Omental fat pad (tissue), 3 donors: ENCODE measurements at regions not wholly inside any gene's neighbourhood (a gene's known extent, or its start where the extent isn't known, plus 50 kb on each side); places are given as distances from the start of the nearest gene placed in this dataset.

ENCODE experiments used
- ATAC-seq: fragments of 150-250 bp; one replicate; pipeline ENCODE4 v1.9.1; 2016; ENCODE audit warnings: mild to moderate bottlenecking, moderate library complexity; ENCODE audit not compliant: low FRiP score
- DNase-seq: peaks from one replicate; pipeline ENCODE4 v3.0.0-alpha.2; 2019; ENCODE audit warnings: low spot score
- TF ChIP-seq, protein P1 (sequence below), 3 donors: fragments of 450-650 bp; IDR thresholded peaks; one replicate each; pipeline ENCODE4 v1.5.1; 2016 to 2017; ENCODE audit warnings: antibody characterized with exemption in 3 of 3, mild to moderate bottlenecking in 3 of 3, moderate library complexity in 2 of 3

DNA sequence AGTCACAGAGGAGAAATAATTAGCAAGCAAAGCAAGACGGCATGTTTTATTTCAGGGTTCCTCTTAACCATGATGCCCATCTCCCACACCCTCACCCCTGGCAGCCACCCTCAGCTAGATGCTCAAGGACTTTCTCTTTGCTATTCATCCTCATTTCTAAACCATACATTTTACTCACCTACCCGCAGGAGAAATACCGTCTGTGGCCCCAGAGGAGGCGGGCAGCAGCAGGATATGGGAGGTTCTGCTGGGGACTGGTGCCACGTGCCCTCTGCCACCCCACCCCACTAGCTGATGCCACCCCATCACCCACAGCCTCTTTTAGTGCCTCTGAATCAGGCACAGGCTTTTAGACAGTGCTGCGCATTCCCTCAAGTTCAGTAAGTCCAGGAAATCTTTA is 168.7 kb upstream of the ITGB1 start:
- ATAC-seq (no peak), DNase-seq (no peak)
- TF ChIP-seq, protein P1, sequence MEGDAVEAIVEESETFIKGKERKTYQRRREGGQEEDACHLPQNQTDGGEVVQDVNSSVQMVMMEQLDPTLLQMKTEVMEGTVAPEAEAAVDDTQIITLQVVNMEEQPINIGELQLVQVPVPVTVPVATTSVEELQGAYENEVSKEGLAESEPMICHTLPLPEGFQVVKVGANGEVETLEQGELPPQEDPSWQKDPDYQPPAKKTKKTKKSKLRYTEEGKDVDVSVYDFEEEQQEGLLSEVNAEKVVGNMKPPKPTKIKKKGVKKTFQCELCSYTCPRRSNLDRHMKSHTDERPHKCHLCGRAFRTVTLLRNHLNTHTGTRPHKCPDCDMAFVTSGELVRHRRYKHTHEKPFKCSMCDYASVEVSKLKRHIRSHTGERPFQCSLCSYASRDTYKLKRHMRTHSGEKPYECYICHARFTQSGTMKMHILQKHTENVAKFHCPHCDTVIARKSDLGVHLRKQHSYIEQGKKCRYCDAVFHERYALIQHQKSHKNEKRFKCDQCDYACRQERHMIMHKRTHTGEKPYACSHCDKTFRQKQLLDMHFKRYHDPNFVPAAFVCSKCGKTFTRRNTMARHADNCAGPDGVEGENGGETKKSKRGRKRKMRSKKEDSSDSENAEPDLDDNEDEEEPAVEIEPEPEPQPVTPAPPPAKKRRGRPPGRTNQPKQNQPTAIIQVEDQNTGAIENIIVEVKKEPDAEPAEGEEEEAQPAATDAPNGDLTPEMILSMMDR (IDR thresholded peaks at IDR 0.05), result no peak

DNA sequence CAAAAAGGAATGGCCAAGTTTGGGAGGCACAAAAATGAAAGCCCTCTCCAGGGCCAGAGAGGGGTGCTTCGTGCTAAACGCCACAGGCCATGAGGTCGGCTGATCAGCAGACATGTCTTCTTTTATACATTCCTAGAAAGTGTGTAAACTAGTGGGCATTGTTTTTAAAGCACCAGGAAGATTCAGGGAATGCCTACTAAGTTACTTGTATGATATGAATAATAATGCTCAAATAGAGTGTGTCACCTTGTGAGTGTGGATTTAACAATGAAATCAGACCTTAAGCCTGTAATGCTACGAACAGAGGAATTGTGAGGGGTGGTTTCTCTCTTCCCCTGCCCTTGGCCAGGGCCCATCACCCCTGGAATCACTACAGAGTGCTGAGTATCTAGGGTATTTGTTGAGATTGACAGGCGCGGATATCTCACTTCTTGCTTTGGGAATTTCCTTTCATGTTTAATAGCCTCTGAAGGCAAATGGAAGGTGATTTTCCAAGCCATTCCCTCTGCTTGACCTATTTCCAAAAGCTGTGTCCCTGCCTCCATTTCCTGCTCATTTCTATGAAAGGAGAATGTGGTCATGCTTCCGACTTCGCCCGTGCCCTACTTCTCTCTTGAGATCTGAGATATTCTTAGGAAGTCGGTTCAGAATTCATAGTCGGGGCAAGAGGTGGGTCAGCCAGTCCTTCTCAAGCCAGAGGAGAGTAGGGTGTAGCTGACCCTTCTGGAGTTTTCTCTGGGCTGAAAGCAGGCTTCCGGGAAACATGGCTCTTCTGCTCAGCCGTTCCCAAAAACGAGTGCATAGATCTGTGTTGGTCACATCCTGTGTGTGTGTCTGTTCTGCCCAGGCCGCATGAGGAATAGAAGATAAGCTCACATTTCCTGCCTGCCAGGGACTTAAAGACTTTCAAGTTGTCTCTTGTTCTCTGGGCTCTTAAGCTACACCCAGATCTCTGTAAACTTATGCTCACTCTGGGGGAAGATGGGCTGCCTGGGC is 167.8 kb upstream of the ITGB1 start:
- ATAC-seq, result no peak
- TF ChIP-seq, protein P1 (IDR thresholded peaks at IDR 0.05), result no peak
- DNase-seq, result no peak

DNA sequence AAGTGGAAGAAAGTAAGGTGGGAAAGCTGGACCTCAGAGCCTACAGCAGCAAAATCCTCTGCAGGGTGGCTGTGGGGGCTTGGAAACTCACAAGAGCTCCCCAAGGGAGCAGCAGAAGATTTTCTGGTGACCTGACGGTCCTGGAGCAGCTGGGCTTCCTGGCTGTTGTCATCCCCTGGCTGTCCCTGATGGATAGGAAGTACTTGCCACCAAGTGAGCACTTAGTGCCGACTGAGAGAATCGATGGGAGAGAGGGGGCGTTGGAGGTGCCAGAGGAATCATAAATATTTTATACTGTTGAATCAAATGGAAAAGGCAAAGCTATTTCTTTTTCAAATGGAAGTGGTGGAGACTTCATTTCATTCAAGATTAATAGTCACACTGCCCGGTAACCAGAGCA is 167.1 kb upstream of the ITGB1 start:
- TF ChIP-seq, protein P1 (IDR thresholded peaks at IDR 0.05), result no peak
- DNase-seq (no peak), ATAC-seq (no peak)

DNA sequence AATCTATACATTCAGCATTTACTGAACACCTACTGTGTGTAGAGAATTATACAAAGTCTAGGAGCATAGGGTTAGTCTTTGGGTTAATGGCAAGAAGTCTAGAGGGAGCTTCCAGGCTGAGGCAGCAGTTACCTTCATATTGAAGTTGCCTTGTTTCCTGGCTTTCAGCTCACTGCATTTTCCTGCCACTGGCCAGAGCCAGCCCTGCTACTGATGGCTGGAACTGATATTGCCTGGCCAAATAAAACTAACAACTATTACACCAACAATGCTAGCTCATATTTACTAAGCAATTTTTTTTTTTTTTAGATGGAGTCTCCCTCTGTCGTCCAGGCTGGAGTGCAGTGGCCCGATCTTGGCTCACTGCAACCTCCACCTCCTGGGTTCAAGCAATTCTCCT is 165.7 kb upstream of the ITGB1 start:
- ATAC-seq (no peak), DNase-seq (no peak)
- TF ChIP-seq, protein P1 (IDR thresholded peaks at IDR 0.05), result no peak

DNA sequence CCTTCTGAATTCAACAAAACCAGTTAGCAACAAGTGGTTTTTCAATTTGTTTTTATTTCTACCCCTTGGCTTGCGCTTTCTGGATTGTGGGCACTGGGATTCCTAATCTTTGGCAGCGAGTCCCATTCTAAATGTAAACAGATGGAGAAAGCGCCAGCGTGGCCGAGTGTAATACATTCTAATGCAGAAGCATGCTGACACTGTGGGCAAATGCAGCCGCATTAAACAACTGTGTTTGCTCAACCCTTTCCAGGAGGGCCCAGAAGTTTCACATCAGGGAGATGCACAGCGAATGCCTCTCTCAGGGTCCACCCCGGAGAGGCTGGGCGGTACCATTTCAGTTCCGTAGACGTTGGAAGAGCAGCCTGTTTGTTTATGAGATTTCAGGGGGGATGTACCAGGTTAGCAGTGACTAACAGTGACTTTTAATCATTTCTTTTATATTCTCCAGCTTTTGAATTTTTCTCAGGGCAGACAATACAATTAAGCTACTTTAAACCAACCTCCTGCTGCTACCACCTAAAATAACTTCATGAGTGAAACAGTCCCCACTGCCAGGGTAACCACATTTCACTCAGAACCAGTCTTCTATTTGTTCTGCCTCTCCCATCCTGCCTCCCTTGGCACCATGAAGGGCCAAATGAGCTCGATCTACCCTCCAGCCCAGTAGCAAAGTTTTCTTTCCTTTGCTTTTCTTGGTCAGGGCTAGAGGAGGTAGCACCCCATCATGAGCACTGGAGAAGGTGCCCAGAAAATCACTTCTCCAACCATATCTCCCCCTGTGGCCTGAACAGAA is 164.2 kb upstream of the ITGB1 start:
- no peak for DNase-seq
- no peak for ATAC-seq

DNA sequence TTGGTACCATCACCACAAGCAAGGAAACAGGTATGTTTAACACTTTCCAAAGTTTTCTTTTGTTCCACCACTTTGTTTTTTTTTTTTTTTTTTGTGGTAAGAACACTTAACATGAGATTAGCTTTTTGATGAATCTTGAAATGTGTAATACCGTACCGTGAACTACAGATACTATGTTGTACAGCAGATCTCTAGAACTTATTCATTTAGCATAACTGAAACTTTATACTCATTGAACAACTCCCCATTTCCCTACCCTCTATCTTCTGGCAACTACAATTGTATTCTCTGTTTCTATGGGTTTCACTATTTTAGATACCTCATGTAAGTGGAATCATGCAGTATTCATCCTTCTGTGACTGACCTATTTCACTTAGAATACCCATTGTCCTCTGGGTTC is 162.7 kb upstream of the ITGB1 start:
- TF ChIP-seq, protein P1 (IDR thresholded peaks at IDR 0.05), result no peak
- no peak for DNase-seq
- ATAC-seq, result no peak

More for the DNA sequence above, 164.2 kb upstream of the ITGB1 start:
- TF ChIP-seq, protein P1 (IDR thresholded peaks at IDR 0.05), result no peak
